Myocyte (in vitro differentiated cells): ENCODE measurements at regions not wholly inside any gene's neighbourhood (a gene's known extent, or its start where the extent isn't known, plus 50 kb on each side); places are given as distances from the start of the nearest gene placed in this dataset.

Experiments
- DNase-seq: peaks from one replicate; pipeline ENCODE4 v3.0.0-alpha.2; 2012; ENCODE audit warnings: low read depth

- DNase-seq, result peak; percentile 99
These were observed 268.8 kb downstream of the SEC14L1 start for GRCh38 chr17:77409282-77410161.

- DNase-seq, result peak; percentile 65
These were observed 269.7 kb downstream of the SEC14L1 start for GRCh38 chr17:77410470-77410869.

DNA sequence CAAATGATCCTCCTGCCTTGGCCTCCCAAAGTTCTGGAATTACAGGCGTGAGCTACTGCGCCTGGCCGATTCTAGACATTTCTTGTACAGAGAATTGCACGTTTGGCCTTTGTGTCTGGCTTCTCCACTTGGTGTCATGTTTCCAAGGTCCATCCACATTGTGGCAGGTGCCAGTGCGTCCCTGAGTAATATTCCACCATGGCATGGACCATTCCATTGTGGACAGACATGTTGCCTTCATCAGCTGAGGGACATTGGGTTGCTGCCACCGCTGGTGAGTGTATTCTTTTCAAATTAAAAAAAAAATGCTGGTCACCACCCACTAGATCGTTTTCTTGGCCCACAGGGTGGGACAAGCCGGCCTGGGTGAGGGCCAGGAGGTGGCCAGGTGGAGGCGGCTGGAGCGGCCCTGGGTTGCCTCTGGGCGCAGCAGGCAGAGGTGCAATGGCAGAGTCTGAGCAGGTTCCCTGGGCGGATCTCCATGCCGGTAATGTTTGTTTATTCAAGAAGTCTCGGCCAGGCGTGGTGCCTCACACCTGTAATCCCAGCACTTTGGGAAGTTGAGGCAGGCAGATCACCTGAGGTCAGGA, 274.1 kb downstream of the SEC14L1 start:
- DNase-seq, result no peak

- no peak for DNase-seq
These were observed 275.4 kb downstream of the SEC14L1 start for GRCh38 chr17:77416105-77416713.

DNA sequence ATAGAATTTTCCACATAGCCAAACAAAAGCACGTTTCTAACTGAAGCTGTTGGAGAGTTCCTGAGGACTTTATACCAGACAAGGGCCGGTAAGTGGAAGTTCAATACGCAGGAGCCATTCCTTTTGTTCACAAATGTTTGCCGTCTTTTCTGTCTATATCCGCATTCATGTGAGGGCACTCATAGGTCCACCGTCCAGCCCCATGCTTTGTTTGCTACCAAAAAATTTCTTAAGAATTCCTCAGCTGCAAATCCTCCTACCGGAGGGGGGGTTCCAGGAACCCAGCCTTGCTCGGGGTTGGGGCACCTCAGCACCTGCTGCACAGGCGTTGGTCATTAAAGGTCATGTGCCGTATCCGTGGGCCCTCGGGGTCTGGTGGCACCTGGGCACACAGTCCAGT, 276.8 kb downstream of the SEC14L1 start:
- DNase-seq, result no peak

- DNase-seq, result no peak
These were observed 277.8 kb downstream of the SEC14L1 start for GRCh38 chr17:77418609-77419008.

DNA sequence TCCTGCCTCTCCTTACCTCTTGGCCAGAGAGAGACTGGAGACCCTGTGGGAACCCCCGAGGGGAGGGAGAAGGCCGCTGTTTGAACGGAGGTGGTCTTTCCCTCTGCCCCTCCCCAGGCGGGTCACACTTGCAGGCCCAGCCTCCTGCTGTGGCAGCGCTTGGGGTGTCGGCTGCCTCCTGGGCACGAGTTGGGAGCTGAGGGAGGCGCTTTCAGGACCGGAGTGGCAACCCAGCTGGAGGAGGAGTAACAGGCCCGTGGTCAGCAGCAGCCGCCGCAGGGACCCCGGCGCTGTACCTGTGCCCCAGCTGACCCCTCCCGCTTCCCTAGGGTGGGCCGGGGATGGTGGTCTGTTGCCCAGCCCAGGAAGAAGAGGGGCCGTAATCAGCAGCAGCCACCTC, 278.3 kb downstream of the SEC14L1 start:
- DNase-seq, result no peak

DNA sequence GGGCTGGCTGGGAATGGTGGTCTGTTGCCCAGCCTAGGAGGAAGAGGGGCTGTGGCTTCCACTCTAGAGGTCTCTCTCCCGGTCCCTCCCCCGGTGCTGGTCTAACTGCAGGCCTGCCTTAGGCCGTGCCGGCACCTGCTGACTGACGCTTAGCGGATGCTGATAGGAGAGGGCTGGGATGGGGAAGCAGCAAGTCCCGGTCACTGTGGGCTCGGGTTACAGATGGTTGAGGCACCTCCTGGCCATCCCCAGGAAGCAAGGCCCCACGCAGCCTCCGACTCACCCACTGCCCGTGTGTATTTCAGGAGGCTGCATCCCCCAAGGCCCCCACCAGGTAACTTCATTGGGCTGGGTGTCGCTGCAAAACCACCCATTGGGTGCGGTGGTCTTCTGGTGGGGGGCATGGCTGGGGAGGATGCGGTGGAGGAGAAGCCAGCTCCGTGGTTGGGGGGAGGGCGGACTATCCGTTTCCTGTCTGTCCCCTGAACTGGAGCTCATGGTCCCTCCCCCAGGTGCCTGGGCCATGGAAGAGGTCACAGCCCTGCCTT, 278.9 kb downstream of the SEC14L1 start:
- peak; percentile 64 for DNase-seq

DNA sequence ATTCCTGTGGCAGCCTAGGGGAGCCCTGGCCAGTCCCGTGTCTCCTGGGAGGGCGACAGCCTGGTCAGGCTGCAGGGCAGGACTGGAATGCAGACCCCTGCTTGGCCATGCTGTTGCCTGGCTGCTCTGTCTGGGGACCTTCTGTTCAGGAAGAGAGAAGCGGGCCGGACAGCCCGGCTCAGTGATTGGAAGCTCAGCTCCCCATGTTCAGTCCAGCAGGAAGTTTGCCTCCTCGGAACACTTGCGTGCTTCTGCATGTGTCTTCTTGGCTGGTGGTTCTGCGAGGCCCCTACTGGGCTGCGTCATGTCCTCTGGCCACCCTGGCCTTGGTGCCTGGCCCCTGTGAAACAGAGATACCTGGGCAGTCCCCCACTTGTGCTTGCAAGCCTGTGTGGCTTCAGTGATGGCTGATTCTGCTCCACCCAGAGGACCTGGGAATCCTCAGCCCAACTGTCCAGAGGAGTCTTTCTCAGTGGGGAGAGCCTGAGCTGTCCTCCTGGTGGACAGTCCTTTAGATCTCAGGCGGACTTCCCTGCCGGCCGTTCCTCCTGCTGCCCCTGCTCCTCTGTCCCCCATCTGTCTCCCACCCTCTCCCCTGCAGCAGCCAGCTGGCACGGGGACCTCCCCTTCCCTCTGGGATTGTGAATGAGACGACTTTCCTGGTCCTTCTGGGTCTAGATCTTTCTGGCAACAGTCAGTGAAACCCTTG, 279.5 kb downstream of the SEC14L1 start:
- DNase-seq, result no peak

DNA sequence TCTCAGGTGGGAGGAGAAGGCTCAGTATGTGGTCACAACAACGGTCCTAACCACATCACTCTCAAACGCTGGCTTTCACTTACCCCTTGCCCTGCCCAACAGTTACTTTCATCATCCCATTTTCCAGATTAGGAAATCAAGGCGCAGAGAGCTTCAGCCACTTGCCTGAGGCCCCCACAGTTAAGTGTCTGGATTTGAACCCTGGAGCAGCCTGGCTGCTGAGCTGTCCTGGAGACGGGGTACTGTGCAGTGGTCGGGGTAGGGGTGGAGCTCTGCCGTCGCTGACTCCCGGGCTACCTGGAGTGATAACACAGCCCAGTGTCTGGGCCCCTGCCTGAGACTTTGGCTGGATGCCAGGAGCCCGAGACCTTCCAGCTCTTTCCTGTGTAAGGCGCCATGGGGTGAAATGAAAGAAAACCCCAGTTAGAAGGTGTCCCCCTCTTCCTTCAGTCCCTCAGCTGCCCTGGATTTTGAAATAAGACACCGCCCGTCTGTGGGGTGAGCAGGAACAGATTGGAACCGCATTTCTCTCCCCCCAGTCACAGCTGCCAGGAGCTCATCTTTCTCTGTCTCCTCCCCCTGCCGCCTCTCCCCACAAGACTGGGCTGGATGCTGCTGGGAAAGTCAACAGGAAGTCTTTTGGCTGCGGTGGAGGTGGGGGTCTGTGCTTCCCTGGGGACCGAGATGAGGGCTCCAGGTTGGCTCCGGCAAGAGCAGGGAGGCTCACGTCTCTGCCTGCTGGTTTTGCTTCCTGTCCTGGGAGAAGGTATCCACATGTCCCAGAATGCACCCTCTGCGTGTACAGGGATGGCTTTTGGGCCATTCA, 280.2 kb downstream of the SEC14L1 start:
- DNase-seq, result peak; percentile 98

DNA sequence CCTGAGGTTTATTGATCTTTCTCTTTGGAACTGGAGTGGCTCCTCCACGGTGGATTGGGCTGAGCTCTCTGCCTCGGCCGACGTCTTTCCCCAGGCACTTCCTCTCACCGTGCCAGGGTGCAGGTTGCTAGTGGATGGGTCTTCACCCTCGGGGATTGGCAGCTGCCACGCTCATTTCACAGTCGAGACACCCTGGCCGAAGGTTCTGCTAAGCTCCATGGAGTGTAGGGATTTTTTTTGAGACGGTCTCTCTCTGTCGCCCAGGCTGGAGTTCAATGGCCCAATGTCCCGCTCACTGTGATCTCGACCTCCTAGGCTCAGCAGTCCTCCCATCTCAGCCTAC, 280.8 kb downstream of the SEC14L1 start:
- DNase-seq, result no peak

- no peak for DNase-seq
These were observed 281.5 kb downstream of the SEC14L1 start for GRCh38 chr17:77422104-77422747.

- DNase-seq, result no peak
These were observed 282.0 kb downstream of the SEC14L1 start for GRCh38 chr17:77422748-77423113.

DNA sequence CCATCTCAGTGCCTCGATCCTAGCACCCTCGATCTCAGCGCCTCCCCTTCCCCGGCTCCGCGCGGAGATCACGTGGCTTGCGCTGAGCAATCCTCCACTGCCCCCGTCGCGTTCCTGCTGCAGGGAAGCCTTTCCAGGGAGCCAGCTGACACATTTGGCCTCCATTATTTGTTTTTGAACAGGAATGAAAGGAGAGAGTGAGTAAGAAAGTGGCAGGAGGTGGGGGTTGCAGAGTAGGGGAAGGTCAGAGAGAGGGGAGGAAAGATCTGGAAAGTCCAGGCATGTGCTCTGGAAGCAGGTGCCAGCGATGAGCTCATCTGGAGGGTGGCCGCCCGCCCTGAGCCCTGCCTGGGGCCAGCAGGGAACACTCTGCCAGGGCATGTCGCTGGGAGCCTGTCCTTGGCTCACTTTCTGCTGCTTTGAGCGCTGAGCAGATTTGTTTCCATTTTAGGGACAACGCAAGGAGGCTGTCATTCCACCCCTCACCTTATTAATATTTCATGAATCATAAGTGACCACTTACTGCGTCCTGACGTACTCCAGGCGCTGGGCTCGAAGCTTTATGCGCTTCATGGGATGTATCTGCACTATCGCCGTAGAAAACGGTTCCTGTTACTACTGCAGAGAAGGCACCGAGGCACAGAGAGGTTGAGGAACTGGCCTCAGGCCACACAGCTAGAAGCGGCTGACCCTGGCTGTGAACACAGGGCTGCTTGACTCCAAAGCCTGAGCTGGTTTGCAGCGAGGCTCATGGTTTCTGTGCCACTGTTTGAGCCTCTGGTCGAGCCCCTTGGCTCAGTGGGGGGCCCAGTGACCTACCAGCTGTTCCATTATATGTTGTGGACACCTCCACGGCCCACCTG, 283.1 kb downstream of the SEC14L1 start:
- peak; percentile 94 for DNase-seq

DNA sequence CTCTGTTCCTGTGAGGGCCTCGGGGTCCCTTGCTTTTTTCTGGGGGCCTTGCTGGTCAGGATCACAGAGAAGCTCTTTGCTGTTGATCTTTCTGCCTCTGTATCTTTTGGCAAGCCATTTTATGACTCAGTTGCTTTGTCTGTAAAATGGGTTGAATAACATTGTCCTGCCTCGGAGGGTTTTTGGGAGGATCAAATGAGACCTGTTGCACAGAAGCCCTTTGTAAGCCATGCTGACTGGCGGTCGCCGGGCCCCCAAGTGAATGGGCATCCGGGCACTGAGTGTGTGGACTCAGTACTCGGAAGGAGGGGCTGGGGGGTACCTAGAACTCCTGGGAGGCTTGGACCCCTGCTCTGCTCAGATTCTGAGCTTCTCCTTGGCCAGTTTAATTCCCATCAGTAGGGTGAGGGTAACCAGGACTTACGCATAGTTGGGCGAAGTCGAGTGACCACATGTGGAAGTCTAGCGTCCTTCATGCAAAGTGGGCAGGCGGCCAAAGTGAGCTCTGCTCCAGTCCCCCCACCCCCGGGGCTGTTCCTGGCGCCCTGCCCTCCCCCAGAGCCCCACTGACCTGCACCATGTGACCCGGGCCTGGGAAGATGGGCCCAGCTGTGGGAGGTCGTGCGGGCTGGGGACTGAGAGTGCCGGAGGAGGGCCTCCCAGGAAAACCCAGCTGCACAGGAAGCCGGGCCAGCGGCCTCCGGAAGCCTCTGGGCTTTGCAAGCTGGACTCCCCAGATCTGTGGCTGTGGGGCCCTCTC, 284.0 kb downstream of the SEC14L1 start:
- peak; percentile 85 for DNase-seq

- DNase-seq, result no peak
These were observed 284.6 kb downstream of the SEC14L1 start for GRCh38 chr17:77425348-77425747.

GRCh38 chr17:77425791-77426641, 285.2 kb downstream of the SEC14L1 start:
- DNase-seq, result peak; percentile 87
